NOMO-1 (cell line): ENCODE measurements at regions not wholly inside any gene's neighbourhood (a gene's known extent, or its start where the extent isn't known, plus 50 kb on each side); places are given as distances from the start of the nearest gene placed in this dataset.
"Not testable (repeated sequence)": the region's sequence is repeated elsewhere in the genome, so short reads cannot be mapped to it uniquely, and the experiment has no call there.

Experiments
- DNase-seq, 2 experiments: peaks; one replicate each; lab custom pipeline; 2025; ENCODE audit not compliant: unreplicated experiment in 2 of 2; lab: John Stamatoyannopoulos, UW

- no peak for DNase-seq
Measured at GRCh38 chr7:119905495-119905894, 367.5 kb upstream of the KCND2 start.

GRCh38 chr7:119908948-119909347 lies 364.0 kb upstream of the KCND2 start:
- DNase-seq: no peak

- not testable (repeated sequence) for DNase-seq
Measured at GRCh38 chr7:119914119-119914518, 358.9 kb upstream of the KCND2 start.

- DNase-seq: no peak
Measured at GRCh38 chr7:119916501-119916900, 356.5 kb upstream of the KCND2 start.

- DNase-seq: no peak
Measured at GRCh38 chr7:119918185-119918584, 354.8 kb upstream of the KCND2 start.

- DNase-seq: no peak
Measured at GRCh38 chr7:119919986-119920385, 353.0 kb upstream of the KCND2 start.

- DNase-seq: no peak
Measured at GRCh38 chr7:119925581-119926289, 347.2 kb upstream of the KCND2 start.

GRCh38 chr7:119929891-119930290 lies 343.1 kb upstream of the KCND2 start:
- DNase-seq: no peak

- DNase-seq: no peak
Measured at GRCh38 chr7:119931230-119931824, 341.6 kb upstream of the KCND2 start.

- DNase-seq: peak in 1 of 2 experiments; percentile 10
Measured at GRCh38 chr7:119935418-119936025, 337.5 kb upstream of the KCND2 start.

GRCh38 chr7:119936836-119937235 lies 336.1 kb upstream of the KCND2 start:
- DNase-seq: no peak

GRCh38 chr7:119937745-119938144 lies 335.2 kb upstream of the KCND2 start:
- DNase-seq: no peak

GRCh38 chr7:119943942-119944600 lies 328.9 kb upstream of the KCND2 start:
- DNase-seq: no peak

- no peak for DNase-seq
Measured at GRCh38 chr7:119944601-119944972, 328.4 kb upstream of the KCND2 start.

GRCh38 chr7:119945822-119946221 lies 327.2 kb upstream of the KCND2 start:
- no peak for DNase-seq

GRCh38 chr7:119949053-119949452 lies 323.9 kb upstream of the KCND2 start:
- DNase-seq: no peak

- DNase-seq: not testable (repeated sequence)
Measured at GRCh38 chr7:119950390-119951041, 322.5 kb upstream of the KCND2 start.

- DNase-seq: not testable (repeated sequence)
Measured at GRCh38 chr7:119951614-119952013, 321.4 kb upstream of the KCND2 start.

GRCh38 chr7:119957335-119957734 lies 315.6 kb upstream of the KCND2 start:
- DNase-seq: no peak

- no peak for DNase-seq
Measured at GRCh38 chr7:119959811-119960210, 313.2 kb upstream of the KCND2 start.

- DNase-seq: no peak
Measured at GRCh38 chr7:119963654-119964053, 309.3 kb upstream of the KCND2 start.
